Gastroesophageal sphincter (tissue), 3 donors: ENCODE measurements at regions not wholly inside any gene's neighbourhood (a gene's known extent, or its start where the extent isn't known, plus 50 kb on each side); places are given as distances from the start of the nearest gene placed in this dataset.

Source experiments
- CTCF ChIP-seq, 4 experiments: fragments of 200-600 bp in 2 of 4; fragments of 450-650 bp in 2 of 4; sonication (generic) in 1 of 4; IDR thresholded peaks; one replicate each; pipeline ENCODE4 v1.5.1; 2017 to 2019; ENCODE audit warnings: antibody characterized with exemption in 4 of 4, mild to moderate bottlenecking in 2 of 4, moderate library complexity in 2 of 4
- POLR2AphosphoS5 ChIP-seq: sonication (generic); formaldehyde crosslinking; IDR thresholded peaks from one replicate; pipeline ENCODE4 v1.6.1; 2017; ENCODE audit warnings: antibody characterized with exemption

- no peak for TF ChIP-seq CTCF (IDR thresholded peaks at IDR 0.05)
- no peak for TF ChIP-seq POLR2AphosphoS5
These were observed 161.0 kb upstream of the HS3ST1 start for GRCh38 chr4:11589676-11590075.
